Lung (tissue), 11 donors: ENCODE measurements at regions not wholly inside any gene's neighbourhood (a gene's known extent, or its start where the extent isn't known, plus 50 kb on each side); places are given as distances from the start of the nearest gene placed in this dataset.

Experiments
- ATAC-seq: fragments of 200-7000 bp; cut with Tn5 transposase; one replicate; pipeline ENCODE4 v1.9.1; 2020; ENCODE audit warnings: moderate number of reproducible peaks; ENCODE audit not compliant: insufficient read depth, low FRiP score
- DNase-seq, 3 donors: peaks; one replicate each; pipeline ENCODE4 v3.0.0-alpha.2; 2013 to 2017
- H3K27ac ChIP-seq, 2 donors: one replicate each; pipeline ENCODE4 v1.5.1; 2013; ENCODE audit warnings: mild to moderate bottlenecking in 2 of 2, moderate library complexity in 2 of 2, control low read depth in 1 of 2, inconsistent platforms in 1 of 2, low read depth in 1 of 2, low read length in 1 of 2
- H3K27me3 ChIP-seq, 3 donors: one replicate each; pipeline ENCODE4 v1.5.1; 2013; ENCODE audit warnings: low read length in 2 of 3; ENCODE audit not compliant: control insufficient read depth in 3 of 3, insufficient read depth in 3 of 3
- H3K36me3 ChIP-seq, 4 donors: one replicate each; pipeline ENCODE4 v1.5.1; 2013; ENCODE audit warnings: low read length in 4 of 4, mild to moderate bottlenecking in 1 of 4, moderate library complexity in 1 of 4; ENCODE audit not compliant: control insufficient read depth in 4 of 4, insufficient read depth in 4 of 4
- H3K4me1 ChIP-seq, 5 donors: one replicate each; pipeline ENCODE4 v1.5.1; 2013; ENCODE audit warnings: low read length in 5 of 5, mild to moderate bottlenecking in 2 of 5, moderate library complexity in 1 of 5; ENCODE audit not compliant: control insufficient read depth in 5 of 5, insufficient read depth in 5 of 5
- H3K4me3 ChIP-seq: one replicate; pipeline ENCODE4 v1.5.1; 2013; ENCODE audit warnings: mild to moderate bottlenecking, control low read depth, moderate library complexity
- H3K9ac ChIP-seq, 2 donors: one replicate each; pipeline ENCODE4 v1.5.1; 2013; ENCODE audit warnings: low read length in 2 of 2, control low read depth in 1 of 2; ENCODE audit not compliant: insufficient read depth in 1 of 2
- H3K9me3 ChIP-seq, 4 donors: one replicate each; pipeline ENCODE4 v1.5.1; 2013; ENCODE audit warnings: low read length in 3 of 4, mild to moderate bottlenecking in 1 of 4, moderate library complexity in 1 of 4; ENCODE audit not compliant: control insufficient read depth in 4 of 4, insufficient read depth in 3 of 4
- CTCF ChIP-seq: IDR thresholded peaks from 2 replicates; pipeline ENCODE4 v1.5.1; 2012; ENCODE audit warnings: mild to moderate bottlenecking; ENCODE audit errors: control extremely low read depth, extremely low read depth
- WGBS, 2 donors: extraction: QIAGEN DNeasy Blood & Tissue Kit; methylation state at CpG; one replicate each; pipeline ENCODE4 v1.1.7; 2013; 5-methylcytosine and 5-hydroxymethylcytosine counted together
- donor health status: control.
- donor health status: control.
- donor health status: Bipolar disorder and iron deficiency.
- donor health status: healthy.
- donor health status: DM: yes; HTN: yes; CAD: no.

- H3K4me3 ChIP-seq: no peak overlapping the region
- peaks cover 0 to 4% (median 0%) of the 10 kb centered on the region in 5 donors for H3K4me1 ChIP-seq
- H3K36me3 ChIP-seq: no peaks in the 10 kb centered on the region
- H3K9me3 ChIP-seq: no peaks in the 10 kb centered on the region
- H3K9ac ChIP-seq: no peak overlapping the region
- DNase-seq (no peak), ATAC-seq (no peak)
- H3K27ac ChIP-seq: no peak overlapping the region
- 88 to 98% methylated on average over 3 of the region's 3 CpGs for WGBS, 2 donors
- TF ChIP-seq CTCF: no peak
- no peaks in the 10 kb centered on the region for H3K27me3 ChIP-seq
These were observed 65.5 kb upstream of the KLF3 start for GRCh38 chr4:38598489-38598888.

GRCh38 chr4:38600575-38600974 is 63.4 kb upstream of the KLF3 start:
- no peak for ATAC-seq
- WGBS, 2 donors: 76% methylated on average over 4 of the region's 4 CpGs

GRCh38 chr4:38601244-38601915 is 62.6 kb upstream of the KLF3 start:
- peak; percentile 51 for ATAC-seq
- no peaks in the 10 kb centered on the region for H3K9me3 ChIP-seq
- TF ChIP-seq CTCF: no peak
- no peak overlapping the region for H3K4me3 ChIP-seq
- no peaks in the 10 kb centered on the region for H3K36me3 ChIP-seq
- 28 to 35% methylated on average over 6 of the region's 6 CpGs for WGBS, 2 donors
- no peaks in the 10 kb centered on the region for H3K27me3 ChIP-seq
- H3K9ac ChIP-seq: no peak overlapping the region
- DNase-seq: peak in 2 of 3 donors; percentile 44 to 71
- peaks cover 4 to 14% (median 7%) of the 10 kb centered on the region in 5 donors for H3K4me1 ChIP-seq
- no peak overlapping the region for H3K27ac ChIP-seq

More at GRCh38 chr4:38600575-38600974, 63.4 kb upstream of the KLF3 start:
- TF ChIP-seq CTCF: no peak
- Histone ChIP-seq H3K36me3 (no peaks in the 10 kb centered on the region), H3K9ac (no peak overlapping the region), H3K27me3 (no peaks in the 10 kb centered on the region), H3K27ac (no peak overlapping the region), H3K9me3 (no peaks in the 10 kb centered on the region), H3K4me1 (peaks cover 2 to 7% (median 4%) of the 10 kb centered on the region in 5 donors), H3K4me3 (no peak overlapping the region)
- no peak for DNase-seq

GRCh38 chr4:38601916-38602291 is 62.1 kb upstream of the KLF3 start:
- Histone ChIP-seq H3K36me3 (peaks cover 0 to under 1% (median 0%) of the 10 kb centered on the region in 4 donors), H3K9ac (no peak overlapping the region), H3K4me1 (peaks cover 4 to 16% (median 12%) of the 10 kb centered on the region in 5 donors), H3K4me3 (no peak overlapping the region), H3K27me3 (no peaks in the 10 kb centered on the region), H3K27ac (no peak overlapping the region), H3K9me3 (no peaks in the 10 kb centered on the region)
- no peak for TF ChIP-seq CTCF
- no peak for ATAC-seq
- WGBS, 2 donors: 87 to 89% methylated on average over 3 of the region's 3 CpGs
- DNase-seq: no peak
